Left lung (tissue), 4 donors: ENCODE measurements at regions not wholly inside any gene's neighbourhood (a gene's known extent, or its start where the extent isn't known, plus 50 kb on each side); places are given as distances from the start of the nearest gene placed in this dataset.

Experiments
- ATAC-seq: fragments of 200-7000 bp; cut with Tn5 transposase; one replicate; pipeline ENCODE4 v1.9.1; 2020; ENCODE audit warnings: moderate library complexity
- DNase-seq, 4 donors: peaks; one replicate each; pipeline ENCODE4 v3.0.0-alpha.2; 2013 to 2020
- H3K27ac ChIP-seq, 2 donors: fragments of 200-600 bp; sonication (generic) in 1 of 2; one replicate each; pipeline versions ENCODE4 v1.5.0 to v1.8.0; 2020 to 2021
- H3K27me3 ChIP-seq, 2 donors: fragments of 200-600 bp; sonication (generic) in 1 of 2; one replicate each; pipeline versions ENCODE4 v1.5.0 to v1.8.0; 2020 to 2021
- H3K36me3 ChIP-seq, 2 donors: fragments of 200-600 bp; sonication (generic) in 1 of 2; one replicate each; pipeline versions ENCODE4 v1.5.0 to v1.8.0; 2020 to 2021
- H3K4me1 ChIP-seq, 2 donors: fragments of 200-600 bp; one replicate each; pipeline ENCODE4 v1.8.0; 2021
- H3K4me3 ChIP-seq, 2 donors: fragments of 200-600 bp; sonication (generic) in 1 of 2; one replicate each; pipeline versions ENCODE4 v1.5.0 to v1.8.0; 2020 to 2021; ENCODE audit warnings: mild to moderate bottlenecking in 1 of 2
- H3K9me3 ChIP-seq, 2 donors: fragments of 200-600 bp; sonication (generic) in 1 of 2; one replicate each; pipeline versions ENCODE4 v1.5.0 to v1.8.0; 2020 to 2021
- CTCF ChIP-seq, 2 donors: fragments of 200-600 bp; sonication (generic) in 1 of 2; IDR thresholded peaks; one replicate each; pipeline versions ENCODE4 v1.5.0 to v1.8.0; 2021; ENCODE audit warnings: antibody characterized with exemption in 2 of 2
- intact Hi-C, 2 donors: fragments of 100-400 bp; cut with DNase I; formaldehyde crosslinking; loops; one replicate each; pipeline versions ENCODE4 v1.11.2 to v1.14.2; 2022
- donor health status: DM: no; HTN: yes; CAD: no.
- donor health status: DM: no; HTN: no; CAD: no.

GRCh38 chr5:167812871-167813270, 478.6 kb upstream of the WWC1 start:
- no peak for TF ChIP-seq CTCF (IDR thresholded peaks at IDR 0.05)
- DNase-seq (no peak), ATAC-seq (no peak)
- no peak overlapping the region for H3K4me3 ChIP-seq
- no peaks in the 10 kb centered on the region for H3K36me3 ChIP-seq
- no peaks in the 10 kb centered on the region for H3K4me1 ChIP-seq
- H3K9me3 ChIP-seq: no peaks in the 10 kb centered on the region
- H3K27ac ChIP-seq: no peak overlapping the region
- intact Hi-C loops: no loop called here
- no peaks in the 10 kb centered on the region for H3K27me3 ChIP-seq

DNA sequence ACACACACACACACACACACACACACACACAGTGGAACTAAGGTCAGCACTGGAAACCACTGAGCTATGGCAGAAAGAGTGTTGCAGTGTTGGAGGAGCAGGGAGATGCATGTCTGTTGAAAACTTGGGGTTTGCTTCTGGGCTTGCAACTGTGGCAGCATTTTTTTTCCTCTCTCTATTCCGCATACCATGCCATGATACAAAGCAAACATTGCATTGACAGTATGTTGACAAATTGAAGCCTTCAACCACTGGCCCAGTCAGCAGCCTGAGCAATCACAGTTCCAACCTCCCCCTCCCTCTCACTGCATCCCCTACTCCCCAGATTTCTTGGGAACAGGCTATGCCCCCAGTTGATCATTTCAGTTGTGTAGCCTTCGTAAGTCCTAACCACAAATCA, 478.1 kb upstream of the WWC1 start:
- DNase-seq (no peak), ATAC-seq (no peak)
- no peaks in the 10 kb centered on the region for H3K36me3 ChIP-seq
- H3K4me1 ChIP-seq: no peaks in the 10 kb centered on the region
- intact Hi-C loops: no loop called here
- H3K4me3 ChIP-seq: no peak overlapping the region
- H3K27me3 ChIP-seq: no peaks in the 10 kb centered on the region
- TF ChIP-seq CTCF (IDR thresholded peaks at IDR 0.05): no peak
- H3K9me3 ChIP-seq: no peaks in the 10 kb centered on the region
- H3K27ac ChIP-seq: no peak overlapping the region

- Histone ChIP-seq H3K9me3 (no peaks in the 10 kb centered on the region), H3K27ac (no peak overlapping the region), H3K27me3 (no peaks in the 10 kb centered on the region), H3K4me1 (no peaks in the 10 kb centered on the region), H3K36me3 (no peaks in the 10 kb centered on the region), H3K4me3 (no peak overlapping the region)
- ATAC-seq (no peak), DNase-seq (no peak)
- intact Hi-C loops: no loop called here
- TF ChIP-seq CTCF (IDR thresholded peaks at IDR 0.05): no peak
Measured at GRCh38 chr5:167814040-167814439, 477.4 kb upstream of the WWC1 start.

DNA sequence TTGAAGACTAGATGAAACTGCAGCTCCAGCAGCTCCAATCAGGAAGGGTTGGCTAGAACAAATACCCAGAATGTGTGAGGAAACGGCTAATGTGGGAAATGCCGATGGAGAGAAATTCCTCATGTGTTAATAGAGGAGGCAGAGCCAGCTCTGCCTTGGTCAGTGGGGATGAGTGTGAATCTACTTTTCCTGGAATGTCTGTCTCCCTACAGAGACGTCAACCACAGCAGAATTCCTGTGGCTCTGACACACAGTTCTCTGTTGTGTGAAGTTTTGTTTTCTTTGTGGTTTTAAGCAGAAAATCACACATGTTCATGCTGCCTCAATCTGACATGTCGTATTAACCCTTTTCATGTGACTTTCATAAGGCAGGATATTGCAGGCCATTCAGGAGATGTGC, 476.6 kb upstream of the WWC1 start:
- ATAC-seq: peak; percentile 77
- H3K36me3 ChIP-seq: no peaks in the 10 kb centered on the region
- no peaks in the 10 kb centered on the region for H3K4me1 ChIP-seq
- no peaks in the 10 kb centered on the region for H3K27me3 ChIP-seq
- intact Hi-C loops: no loop called here
- no peak overlapping the region for H3K4me3 ChIP-seq
- H3K9me3 ChIP-seq: no peaks in the 10 kb centered on the region
- DNase-seq: no peak
- TF ChIP-seq CTCF (IDR thresholded peaks at IDR 0.05): no peak
- H3K27ac ChIP-seq: no peak overlapping the region

DNA sequence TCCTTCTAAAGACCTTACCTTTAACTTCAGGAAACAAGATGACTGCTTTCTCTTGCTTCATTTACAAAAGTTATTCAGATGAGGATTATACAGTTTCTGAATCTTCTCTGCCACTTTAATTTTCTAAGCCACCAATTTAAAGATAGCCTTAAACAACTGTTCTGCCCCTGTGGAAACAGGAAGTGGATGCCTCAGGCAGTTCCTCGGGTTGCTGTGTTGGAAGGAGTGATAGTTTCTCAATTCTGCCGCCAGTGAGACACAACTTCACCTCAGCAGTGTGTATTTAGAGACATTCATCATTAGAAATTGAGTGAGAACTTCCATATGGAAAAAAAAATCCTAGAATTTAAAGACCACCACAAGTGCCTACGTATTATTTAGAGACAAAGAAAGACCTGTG, 475.1 kb upstream of the WWC1 start:
- Histone ChIP-seq H3K27ac (no peak overlapping the region), H3K4me1 (no peaks in the 10 kb centered on the region), H3K27me3 (no peaks in the 10 kb centered on the region), H3K4me3 (no peak overlapping the region), H3K36me3 (no peaks in the 10 kb centered on the region), H3K9me3 (no peaks in the 10 kb centered on the region)
- no peak for TF ChIP-seq CTCF (IDR thresholded peaks at IDR 0.05)
- DNase-seq (no peak), ATAC-seq (no peak)
- intact Hi-C loops: no loop called here
